GM21528 (cell line): ENCODE measurements at regions not wholly inside any gene's neighbourhood (a gene's known extent, or its start where the extent isn't known, plus 50 kb on each side); places are given as distances from the start of the nearest gene placed in this dataset.
"Not testable (repeated sequence)": the region's sequence is repeated elsewhere in the genome, so short reads cannot be mapped to it uniquely, and the experiment has no call there.

Source experiments
- ATAC-seq: cut with Tn5 transposase; IDR thresholded peaks from one replicate; pipeline ENCODE4 v1.9.1; 2021; ENCODE audit warnings: mild to moderate bottlenecking, moderate library complexity; ENCODE audit not compliant: unreplicated experiment, low FRiP score

DNA sequence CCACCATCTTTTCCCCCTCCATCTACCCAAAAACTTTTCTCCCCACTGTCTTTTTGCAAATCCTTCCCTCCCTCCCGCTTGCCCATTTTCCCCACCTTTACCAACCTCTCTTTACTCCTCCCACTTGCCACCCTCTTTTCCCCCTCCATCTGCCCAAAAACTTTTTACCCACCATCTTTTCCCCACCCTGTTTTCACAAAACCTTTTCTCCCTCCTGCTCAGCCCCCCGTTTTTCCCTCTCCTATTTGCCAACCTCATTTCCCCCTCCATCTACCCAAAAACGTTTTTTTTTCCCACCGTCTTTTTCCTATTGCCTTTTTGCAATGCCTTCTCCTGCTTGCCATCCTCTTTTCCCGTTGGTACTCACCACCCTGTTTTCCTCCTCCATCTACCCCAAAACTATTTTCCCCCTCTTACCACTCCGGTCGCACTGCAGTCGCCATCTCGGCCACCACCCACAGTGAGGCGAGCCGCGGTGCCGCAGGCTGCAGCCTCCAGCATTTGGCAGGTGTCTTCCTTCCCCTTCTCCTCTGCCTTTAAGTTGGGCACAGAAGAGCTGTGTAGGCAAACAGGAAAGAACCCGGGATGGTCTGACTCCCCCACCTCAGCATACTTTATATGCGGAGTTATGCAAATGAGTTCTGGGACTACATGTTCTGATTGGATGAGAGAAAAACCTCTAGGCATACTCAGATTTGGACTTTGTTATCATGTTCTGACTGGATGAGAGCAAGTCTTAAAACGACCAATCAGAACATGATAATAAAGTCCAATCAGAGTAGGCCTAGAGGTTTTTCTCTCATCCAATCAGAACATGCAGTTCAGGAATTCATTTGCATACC, 121.2 kb upstream of the VPREB1 start:
- no peak for ATAC-seq

- no peak for ATAC-seq
Measured at GRCh38 chr22:22122348-22123117, 122.1 kb upstream of the VPREB1 start.

- ATAC-seq, result no peak
Measured at GRCh38 chr22:22121445-22121844, 123.1 kb upstream of the VPREB1 start.

- ATAC-seq, result no peak
Measured at GRCh38 chr22:22120160-22120559, 124.4 kb upstream of the VPREB1 start.

DNA sequence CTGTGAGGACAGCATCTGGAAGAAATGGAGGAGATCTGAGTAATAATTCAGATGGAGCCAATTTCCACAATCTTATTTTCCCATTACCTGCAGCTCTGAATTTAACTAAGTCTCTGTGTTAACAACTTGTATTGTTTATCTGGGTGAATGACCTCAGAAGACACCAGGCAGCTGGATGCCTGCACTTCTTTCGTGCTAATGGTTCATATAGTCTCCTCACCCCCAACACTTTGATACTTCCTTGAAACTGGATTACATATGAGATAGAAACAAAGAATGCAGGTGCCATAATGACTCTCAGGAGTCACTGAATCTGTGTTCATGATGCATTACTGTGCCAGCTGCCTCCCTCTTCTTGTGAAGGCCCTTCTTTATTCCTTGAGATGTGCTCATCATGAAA, 125.6 kb upstream of the VPREB1 start:
- ATAC-seq, result no peak

- not testable (repeated sequence) for ATAC-seq
Measured at GRCh38 chr22:22117864-22118544, 126.6 kb upstream of the VPREB1 start.

GRCh38 chr22:22116997-22117770, 127.4 kb upstream of the VPREB1 start:
- not testable (repeated sequence) for ATAC-seq

DNA sequence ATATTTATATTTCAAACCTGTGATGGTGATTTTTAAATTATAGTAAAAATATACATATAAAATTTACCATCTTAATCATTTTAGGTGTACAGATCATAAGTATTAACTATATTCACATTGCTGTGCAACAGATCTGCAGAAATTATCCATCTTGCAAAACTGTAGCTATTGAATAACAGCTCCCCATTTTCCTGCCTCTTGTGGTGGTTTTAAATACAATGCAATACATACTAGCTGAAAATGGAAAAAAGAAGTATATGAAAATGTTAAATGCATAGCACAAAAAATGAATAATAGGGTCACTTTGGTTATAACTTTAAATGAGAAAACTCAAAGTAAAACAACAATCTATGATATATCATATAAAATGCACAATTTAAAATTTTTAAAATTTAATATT, 130.9 kb upstream of the VPREB1 start:
- no peak for ATAC-seq

- ATAC-seq, result no peak
Measured at GRCh38 chr22:22112533-22113294, 130.1 kb upstream of the TOP3B start.

GRCh38 chr22:22111983-22112382, 129.4 kb upstream of the TOP3B start:
- ATAC-seq, result no peak

DNA sequence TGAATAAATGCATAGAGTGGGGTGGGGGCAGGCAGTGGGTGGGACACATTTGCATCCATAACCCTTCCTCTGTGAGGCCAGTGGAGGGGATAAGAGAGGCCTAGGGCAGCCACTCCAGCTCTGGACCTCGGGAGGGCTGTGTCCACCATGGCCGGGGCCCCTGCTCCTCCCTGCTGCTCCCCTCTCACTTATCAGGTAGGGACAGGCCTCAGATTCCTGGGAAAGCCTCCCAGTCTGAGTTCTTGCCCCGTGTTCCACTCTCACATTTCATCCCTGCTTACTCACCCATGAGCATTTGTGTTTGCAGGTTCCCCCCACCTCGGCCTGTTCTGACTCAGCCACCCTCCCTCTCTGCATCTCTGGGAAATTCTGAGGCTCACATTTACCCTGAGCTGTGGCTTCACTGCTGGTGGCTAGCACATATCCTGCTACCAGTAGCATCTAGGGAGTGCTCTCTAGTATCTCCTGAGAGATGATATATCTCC, 128.7 kb upstream of the TOP3B start:
- peak; percentile 52 for ATAC-seq

DNA sequence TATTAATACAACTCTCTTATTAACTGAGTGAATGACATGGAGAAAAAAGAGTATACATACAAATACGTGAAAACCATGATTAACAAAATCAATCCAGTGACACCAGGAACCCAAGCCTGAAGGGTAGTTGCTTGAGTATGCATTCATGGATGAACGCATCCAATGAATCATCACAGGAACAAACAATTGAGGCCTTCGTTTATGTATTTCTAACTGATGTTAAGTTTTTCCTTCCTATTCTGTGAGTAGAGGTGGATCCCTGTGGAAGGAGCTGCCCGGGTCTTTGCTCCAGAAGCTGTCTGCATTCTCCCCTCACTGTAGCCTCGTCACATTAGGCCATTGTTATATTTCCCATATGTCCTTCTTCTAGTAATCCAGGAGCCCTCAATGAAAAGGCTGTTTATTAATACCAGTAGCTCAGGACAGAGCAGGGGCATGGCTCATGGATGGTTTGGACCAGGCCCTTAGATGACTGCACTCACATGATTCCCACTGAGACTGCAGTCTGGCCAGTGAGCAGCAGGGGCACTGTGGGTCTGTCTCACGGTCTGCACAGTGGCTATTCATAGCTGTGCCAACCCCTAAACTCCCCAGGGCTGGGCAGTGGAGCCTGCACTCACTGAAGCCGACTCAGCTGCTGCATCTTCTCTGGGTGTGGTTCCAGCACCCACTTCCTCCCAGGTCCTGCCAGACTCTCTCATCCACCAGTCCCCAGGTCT, 128.1 kb upstream of the TOP3B start:
- peak; percentile 72 for ATAC-seq

- no peak for ATAC-seq
Measured at GRCh38 chr22:22109693-22110466, 127.3 kb upstream of the TOP3B start.

DNA sequence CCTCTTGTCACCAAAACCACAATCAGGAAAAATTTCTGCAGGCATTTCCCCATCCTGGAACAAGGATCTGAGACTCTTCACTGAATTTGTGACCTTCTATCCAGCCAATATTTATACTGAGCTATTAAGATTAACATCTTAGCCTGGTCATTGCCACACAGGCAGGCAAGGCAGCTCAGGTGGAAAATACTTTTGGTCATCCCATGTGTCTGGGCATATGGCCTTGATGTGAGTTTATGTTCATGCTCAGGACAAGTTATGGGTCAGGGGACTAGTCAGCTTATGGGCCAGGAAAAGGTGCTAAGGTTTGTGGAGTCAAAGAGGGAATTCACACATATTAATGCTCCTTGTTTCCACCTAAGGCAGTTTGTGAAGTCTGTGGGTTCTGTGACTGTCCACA, 124.3 kb upstream of the TOP3B start:
- ATAC-seq, result no peak

GRCh38 chr22:22105364-22105763, 122.8 kb upstream of the TOP3B start:
- no peak for ATAC-seq

- ATAC-seq, result no peak
Measured at GRCh38 chr22:22103078-22103875, 120.7 kb upstream of the TOP3B start.
